Erythroblast (primary cell): ENCODE measurements at regions not wholly inside any gene's neighbourhood (a gene's known extent, or its start where the extent isn't known, plus 50 kb on each side); places are given as distances from the start of the nearest gene placed in this dataset.

ENCODE experiments used
- GATA1 ChIP-seq: IDR thresholded peaks from 2 replicates; pipeline ENCODE4 v1.6.1; 2011; ENCODE audit warnings: low read depth, mild to moderate bottlenecking, control low read depth, low read length, moderate library complexity
- POLR2A ChIP-seq: IDR thresholded peaks from 2 replicates; pipeline ENCODE4 v1.6.1; 2011; ENCODE audit warnings: mild to moderate bottlenecking, low read length

- no peak for TF ChIP-seq POLR2A
- no peak for TF ChIP-seq GATA1
Measured at GRCh38 chr5:82347201-82347865, 69.2 kb upstream of the RPS23 start.
